Stimulated activated CD4-positive, alpha-beta T cell treated with anti-CD3 and anti-CD28 coated beads, Interleukin-1b, Interleukin-23, amount 100 ng/mL, for 4 hours (primary cell): ENCODE measurements at regions not wholly inside any gene's neighbourhood (a gene's known extent, or its start where the extent isn't known, plus 50 kb on each side); places are given as distances from the start of the nearest gene placed in this dataset.

Source experiments
- DNase-seq, 2 donors: peaks; one replicate each; pipeline ENCODE4 v3.0.0-alpha.2; 2020; ENCODE audit warnings: low read depth in 2 of 2

- no peak for DNase-seq
Measured at GRCh38 chr13:78020861-78021260, 102.2 kb upstream of the EDNRB start.

DNA sequence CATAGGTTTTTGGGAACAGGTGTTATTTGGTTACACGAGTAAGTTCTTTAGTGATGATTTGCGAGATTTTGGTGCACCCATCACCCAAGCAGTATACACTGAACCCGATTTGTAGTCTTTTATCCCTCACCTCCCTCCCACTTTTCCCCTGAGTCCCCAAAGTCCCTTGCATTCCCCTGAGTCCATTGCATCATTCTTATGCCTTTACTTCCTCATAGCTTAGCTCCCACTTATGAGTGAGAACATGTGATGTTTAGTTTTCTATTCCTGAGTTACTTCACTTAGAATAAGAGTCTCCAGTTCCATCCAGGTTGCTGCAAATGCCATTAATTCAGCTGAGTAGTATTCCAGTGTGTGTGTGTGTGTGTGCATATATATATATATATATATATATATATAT lies 97.2 kb upstream of the EDNRB start:
- DNase-seq, result no peak

DNA sequence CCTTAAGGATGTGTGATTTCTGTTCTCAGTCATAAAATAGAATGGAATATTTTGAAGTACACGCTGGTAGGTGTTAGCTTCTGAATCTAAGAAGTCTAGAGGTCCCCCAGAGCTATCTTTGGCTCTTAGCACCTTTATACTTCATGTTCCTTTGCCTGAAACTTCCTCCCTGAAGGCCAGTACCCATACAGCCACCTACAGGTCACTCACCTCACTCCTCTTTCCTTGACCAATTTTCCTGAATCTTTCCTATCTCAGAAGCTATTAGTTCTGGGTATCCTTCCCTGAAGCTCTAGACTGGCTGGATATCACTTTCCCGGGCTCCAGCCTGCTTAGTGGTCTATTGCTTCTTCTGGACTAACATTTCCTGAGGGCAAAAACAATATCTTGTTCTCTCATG lies 93.4 kb upstream of the EDNRB start:
- no peak for DNase-seq

GRCh38 chr13:78004821-78005220 lies 86.2 kb upstream of the EDNRB start:
- DNase-seq, result no peak

DNA sequence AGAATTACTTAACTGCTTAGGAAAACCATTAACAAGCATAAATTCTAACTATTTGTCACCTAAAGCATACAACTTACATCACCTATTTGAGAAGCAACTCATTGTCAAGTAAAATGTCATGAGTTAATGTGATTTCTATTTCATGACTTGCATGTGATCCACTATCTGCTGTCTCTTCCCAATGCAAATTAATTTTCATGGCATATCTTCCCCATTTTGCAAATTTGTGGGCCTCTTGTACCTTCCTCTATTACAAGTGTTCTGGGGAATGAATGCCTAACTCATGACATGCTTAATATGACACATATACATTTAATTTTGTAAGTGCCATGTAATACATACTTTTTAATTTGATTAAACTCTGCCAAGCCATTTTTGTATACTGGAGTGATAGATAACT lies 81.1 kb upstream of the EDNRB start:
- DNase-seq, result no peak

DNA sequence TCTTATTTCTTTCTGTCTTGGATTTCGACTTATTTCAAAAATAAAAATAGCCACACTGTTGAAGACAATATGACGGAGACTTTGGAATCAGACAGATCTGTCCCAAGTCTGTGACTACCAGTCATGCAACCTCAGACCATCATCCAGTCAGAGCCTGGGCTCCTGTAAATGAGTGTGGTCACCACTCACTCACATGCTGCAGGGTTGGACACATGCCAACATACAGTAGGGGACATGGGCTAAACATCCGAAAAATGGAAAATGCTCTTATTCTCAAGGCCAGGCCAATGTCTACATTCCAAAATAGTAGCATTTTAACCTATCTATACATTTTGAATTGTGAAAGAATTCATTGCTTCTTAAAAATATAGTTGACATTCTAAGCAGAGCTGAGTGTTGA lies 75.5 kb upstream of the EDNRB start:
- DNase-seq, result no peak

- no peak for DNase-seq
Measured at GRCh38 chr13:77991003-77991402, 72.4 kb upstream of the EDNRB start.

GRCh38 chr13:77989281-77989680 lies 70.7 kb upstream of the EDNRB start:
- no peak for DNase-seq

GRCh38 chr13:77988355-77988754 lies 69.7 kb upstream of the EDNRB start:
- DNase-seq, result no peak

GRCh38 chr13:77986713-77987112 lies 68.1 kb upstream of the EDNRB start:
- DNase-seq, result no peak

- DNase-seq, result no peak
Measured at GRCh38 chr13:77985866-77986636, 67.4 kb upstream of the EDNRB start.

DNA sequence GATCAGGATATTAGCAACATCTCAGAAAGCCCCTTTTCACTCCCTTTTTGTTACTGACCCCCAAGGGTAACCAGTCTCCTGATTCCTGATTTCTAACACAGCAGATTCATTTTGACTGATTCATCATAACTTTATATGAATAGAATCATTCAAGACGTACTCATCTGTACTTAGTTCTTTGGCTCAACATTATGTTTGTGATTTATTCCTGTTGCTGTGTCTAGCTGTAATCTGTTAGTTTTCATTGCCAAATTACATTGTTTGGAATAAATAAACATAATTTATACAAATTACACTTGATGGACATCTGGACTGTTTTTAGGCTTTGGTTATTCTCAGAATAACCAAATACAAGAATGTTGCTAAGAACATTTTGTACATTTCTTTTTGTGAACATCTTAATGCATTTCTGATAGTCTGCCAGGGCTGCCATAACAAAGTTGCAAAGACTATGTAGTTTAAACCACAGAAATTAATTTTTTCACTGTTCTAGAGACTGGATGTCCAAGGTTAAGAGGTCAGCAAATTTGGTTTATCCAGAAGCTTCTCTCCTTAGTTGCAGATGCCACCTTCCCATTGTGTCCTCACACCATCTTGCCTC lies 62.8 kb upstream of the EDNRB start:
- DNase-seq, result no peak

GRCh38 chr13:77980592-77980991 lies 62.0 kb upstream of the EDNRB start:
- DNase-seq, result no peak

DNA sequence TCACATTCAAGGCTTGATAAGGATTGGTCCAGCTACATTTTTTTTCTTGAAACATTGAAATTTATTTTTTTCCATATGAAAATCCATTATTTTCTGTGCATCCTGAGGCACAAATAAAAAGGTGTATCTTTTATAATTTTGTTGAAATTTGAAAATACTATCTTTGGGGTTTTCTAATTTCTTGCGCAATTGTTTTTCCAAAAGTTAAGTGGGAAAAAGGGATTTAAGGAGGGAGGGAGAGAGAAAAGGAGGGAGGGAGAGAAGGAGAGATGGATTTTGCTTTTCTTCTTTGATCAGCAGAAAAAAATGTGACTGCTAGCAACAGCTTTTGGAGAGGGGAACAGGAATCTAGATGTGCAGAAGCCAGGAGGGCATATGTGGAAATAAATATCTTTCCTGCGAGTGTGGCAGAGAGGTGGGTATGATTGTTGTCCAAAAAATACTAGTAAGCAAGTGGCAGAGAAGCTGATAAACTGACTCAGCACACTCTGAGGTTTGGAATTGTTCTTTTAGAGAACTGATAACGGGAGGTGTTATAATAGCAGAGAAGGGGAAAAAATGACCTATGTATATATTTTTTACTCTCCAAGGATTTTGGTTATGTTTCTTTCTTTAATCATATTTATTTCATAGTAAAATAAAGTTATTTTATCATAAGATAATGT lies 61.2 kb upstream of the EDNRB start:
- DNase-seq, result no peak

- DNase-seq, result no peak
Measured at GRCh38 chr13:77975358-77976042, 56.9 kb upstream of the EDNRB start.

DNA sequence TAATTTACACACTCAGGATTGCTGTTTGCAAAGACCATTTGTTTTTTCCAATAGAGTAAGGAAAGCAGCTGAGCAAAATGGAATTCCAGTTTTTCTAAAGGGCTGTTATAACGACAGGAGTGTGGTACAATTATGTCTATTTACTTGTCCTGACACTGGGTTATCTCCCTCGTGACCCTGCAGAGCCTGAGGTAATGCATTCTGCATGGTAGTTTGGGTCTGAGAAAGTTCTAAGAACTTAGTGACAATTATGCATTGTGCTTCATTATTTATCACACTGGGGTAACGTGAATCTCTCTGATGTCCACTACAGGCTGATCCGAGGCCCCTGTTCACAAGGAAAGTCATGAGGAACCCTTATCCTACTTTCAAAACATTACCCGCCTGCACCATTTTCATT lies 50.7 kb upstream of the EDNRB start:
- no peak for DNase-seq
